Upper lobe of left lung (tissue), 4 donors: ENCODE measurements at regions not wholly inside any gene's neighbourhood (a gene's known extent, or its start where the extent isn't known, plus 50 kb on each side); places are given as distances from the start of the nearest gene placed in this dataset.

Source experiments
- CTCF ChIP-seq, 6 experiments: fragments of 450-650 bp in 4 of 6; fragments of 200-600 bp in 2 of 6; sonication (generic) in 2 of 6; IDR thresholded peaks; one replicate each; pipeline ENCODE4 v1.5.1; 2016 to 2019; ENCODE audit warnings: antibody characterized with exemption in 6 of 6
- EP300 ChIP-seq, 4 donors: sonication (generic); formaldehyde crosslinking; IDR thresholded peaks; one replicate each; pipeline ENCODE4 v1.5.1; 2017; ENCODE audit warnings: antibody characterized with exemption in 4 of 4, control low read depth in 2 of 4
- POLR2A ChIP-seq, 4 donors: fragments of 450-650 bp; IDR thresholded peaks; one replicate each; pipeline ENCODE4 v1.5.1; 2016 to 2017; ENCODE audit warnings: antibody characterized with exemption in 4 of 4, mild to moderate bottlenecking in 2 of 4

GRCh38 chr5:165393839-165394238 is 1888.4 kb downstream of the MAT2B start:
- no peak for TF ChIP-seq POLR2A (IDR thresholded peaks at IDR 0.05)
- TF ChIP-seq CTCF (IDR thresholded peaks at IDR 0.05): no peak
- no peak for TF ChIP-seq EP300 (IDR thresholded peaks at IDR 0.05)
